Activated T-cell treated with anti-CD3 and anti-CD28 coated beads, Interleukin-2, amount 50 U/mL, for 24 hours (primary cell): ENCODE measurements at regions not wholly inside any gene's neighbourhood (a gene's known extent, or its start where the extent isn't known, plus 50 kb on each side); places are given as distances from the start of the nearest gene placed in this dataset.
"Not testable (repeated sequence)": the region's sequence is repeated elsewhere in the genome, so short reads cannot be mapped to it uniquely, and the experiment has no call there.

ENCODE experiments used
- DNase-seq: peaks from one replicate; pipeline ENCODE4 v3.0.0-alpha.2; 2020
- H3K27ac Mint-ChIP-seq: 2 replicates; pipeline ENCODE4 v1.8.0; 2020; ENCODE audit warnings: mild to moderate bottlenecking, mixed read lengths
- H3K27me3 Mint-ChIP-seq: 2 replicates; pipeline ENCODE4 v1.8.0; 2020; ENCODE audit warnings: mixed read lengths
- H3K36me3 Mint-ChIP-seq: 2 replicates; pipeline ENCODE4 v1.8.0; 2020; ENCODE audit warnings: low read depth, mixed read lengths
- H3K4me1 Mint-ChIP-seq: 2 replicates; pipeline ENCODE4 v1.8.0; 2020; ENCODE audit warnings: low read depth, mixed read lengths
- H3K4me3 Mint-ChIP-seq: 2 replicates; pipeline ENCODE4 v1.8.0; 2020; ENCODE audit warnings: mild to moderate bottlenecking, moderate library complexity, mixed read lengths
- H3K9me3 Mint-ChIP-seq: 2 replicates; pipeline ENCODE4 v1.8.0; 2020; ENCODE audit warnings: mixed read lengths

DNA sequence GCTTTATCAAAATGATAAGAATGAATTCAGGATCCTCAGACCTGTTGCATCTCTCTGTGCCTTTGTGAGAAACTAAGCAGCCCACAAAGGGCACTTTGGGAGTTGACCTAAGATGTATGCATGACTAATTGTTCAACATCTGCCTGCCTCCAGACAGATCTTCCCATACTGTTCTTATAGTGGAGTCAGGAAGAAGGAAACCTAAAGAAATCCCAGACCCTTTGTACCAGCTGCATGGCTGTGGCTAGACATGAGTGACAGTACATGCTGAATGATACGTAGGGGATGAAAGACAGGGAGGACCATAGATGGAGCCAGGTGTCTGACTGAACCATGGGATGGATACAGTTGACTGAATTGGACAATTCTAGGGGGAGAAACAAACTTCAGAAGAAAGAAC lies 148.7 kb upstream of the PCGF5 start:
- Mint-ChIP-seq H3K4me1 (no peaks in the 10 kb centered on the region), H3K27ac (no peak overlapping the region), H3K4me3 (no peak overlapping the region), H3K27me3 (no peaks in the 10 kb centered on the region), H3K36me3 (no peaks in the 10 kb centered on the region), H3K9me3 (no peaks in the 10 kb centered on the region)
- DNase-seq = no peak

DNA sequence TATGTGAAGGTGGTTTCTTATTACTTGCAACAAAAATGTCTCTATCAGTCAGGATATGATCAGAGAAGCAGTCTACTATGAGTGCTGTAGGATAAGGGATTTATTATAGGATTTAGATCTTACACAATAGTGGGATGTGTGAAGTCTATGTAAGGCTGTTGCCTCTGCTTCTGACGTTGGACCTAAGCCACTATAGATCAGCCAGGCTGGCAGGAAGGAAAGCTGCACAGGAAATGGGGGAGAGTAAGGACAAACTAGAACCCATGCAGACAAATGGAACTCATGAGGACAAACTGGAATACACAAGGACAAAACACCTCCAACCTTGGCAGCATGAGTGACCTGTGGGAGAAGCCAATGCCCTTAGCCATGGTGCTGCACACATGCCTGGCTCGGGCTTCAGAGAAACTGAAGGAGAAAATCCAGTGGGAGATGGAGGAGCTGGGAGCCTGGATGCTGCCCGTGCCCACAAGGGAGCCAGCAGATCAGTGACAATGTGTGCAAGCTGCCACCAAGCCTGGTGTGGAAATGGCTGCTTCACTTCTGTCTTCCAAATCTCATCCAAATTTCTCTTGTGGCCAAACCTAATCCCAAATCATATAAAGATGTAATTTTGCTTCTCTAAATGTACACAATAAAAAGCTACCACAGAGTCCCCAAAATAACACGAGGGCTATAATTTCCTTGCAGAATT lies 147.0 kb upstream of the PCGF5 start:
- no peak overlapping the region for H3K27ac Mint-ChIP-seq
- H3K9me3 Mint-ChIP-seq = no peaks in the 10 kb centered on the region
- no peak overlapping the region for H3K4me3 Mint-ChIP-seq
- H3K4me1 Mint-ChIP-seq = no peaks in the 10 kb centered on the region
- peaks cover 8% of the 10 kb centered on the region for H3K27me3 Mint-ChIP-seq
- no peak for DNase-seq
- H3K36me3 Mint-ChIP-seq = no peaks in the 10 kb centered on the region

DNA sequence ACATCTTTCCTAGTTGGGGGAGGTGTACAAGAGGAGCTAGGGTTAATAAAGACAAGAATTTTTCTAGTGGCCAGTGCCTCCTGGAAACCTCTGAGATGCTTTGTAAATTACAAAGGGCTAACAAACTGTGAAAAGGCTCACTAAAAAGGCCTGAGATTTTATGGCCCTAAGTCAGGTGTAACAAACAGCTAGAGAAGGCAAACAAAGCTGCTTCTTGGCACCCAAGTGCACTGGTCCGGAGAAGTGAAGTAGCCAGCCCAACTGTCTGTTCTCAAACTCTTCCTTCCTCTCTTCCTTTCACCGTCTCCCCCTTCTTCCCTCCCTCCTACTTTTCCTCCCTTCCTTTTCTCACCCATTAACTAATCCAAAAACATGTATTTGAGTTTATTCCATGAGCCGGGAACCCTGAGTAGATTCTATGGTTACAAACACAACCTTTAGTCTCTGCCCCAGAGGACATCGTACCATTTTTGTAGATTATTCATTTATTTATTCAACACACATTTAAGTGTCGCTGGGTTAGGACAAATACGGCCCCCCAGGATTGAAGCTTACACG lies 143.4 kb upstream of the PCGF5 start:
- Mint-ChIP-seq H3K27me3 (peaks cover 8% of the 10 kb centered on the region), H3K9me3 (no peaks in the 10 kb centered on the region), H3K4me3 (no peak overlapping the region), H3K36me3 (no peaks in the 10 kb centered on the region), H3K4me1 (no peaks in the 10 kb centered on the region), H3K27ac (no peak overlapping the region)
- no peak for DNase-seq

- no peak overlapping the region for H3K4me3 Mint-ChIP-seq
- no peak for DNase-seq
- no peak overlapping the region for H3K27ac Mint-ChIP-seq
- H3K4me1 Mint-ChIP-seq = no peaks in the 10 kb centered on the region
- H3K27me3 Mint-ChIP-seq = peaks cover 8% of the 10 kb centered on the region
- H3K36me3 Mint-ChIP-seq = no peaks in the 10 kb centered on the region
- H3K9me3 Mint-ChIP-seq = no peaks in the 10 kb centered on the region
These were observed 142.9 kb upstream of the PCGF5 start for GRCh38 chr10:91077549-91078071.

GRCh38 chr10:91080776-91081175 lies 139.7 kb upstream of the PCGF5 start:
- H3K36me3 Mint-ChIP-seq = no peaks in the 10 kb centered on the region
- H3K9me3 Mint-ChIP-seq = no peaks in the 10 kb centered on the region
- H3K27me3 Mint-ChIP-seq = peaks cover 8% of the 10 kb centered on the region
- no peak for DNase-seq
- no peak overlapping the region for H3K27ac Mint-ChIP-seq
- no peak overlapping the region for H3K4me3 Mint-ChIP-seq
- H3K4me1 Mint-ChIP-seq = peaks cover 1% of the 10 kb centered on the region

- Mint-ChIP-seq H3K4me3 (no peak overlapping the region), H3K4me1 (peaks cover 1% of the 10 kb centered on the region), H3K36me3 (no peaks in the 10 kb centered on the region), H3K27me3 (peaks cover 2% of the 10 kb centered on the region), H3K27ac (no peak overlapping the region), H3K9me3 (no peaks in the 10 kb centered on the region)
- DNase-seq = no peak
These were observed 138.0 kb upstream of the PCGF5 start for GRCh38 chr10:91082447-91082846.

- H3K9me3 Mint-ChIP-seq = no peaks in the 10 kb centered on the region
- no peaks in the 10 kb centered on the region for H3K36me3 Mint-ChIP-seq
- no peak overlapping the region for H3K27ac Mint-ChIP-seq
- H3K4me1 Mint-ChIP-seq = no peaks in the 10 kb centered on the region
- H3K27me3 Mint-ChIP-seq = no peaks in the 10 kb centered on the region
- DNase-seq = no peak
- no peak overlapping the region for H3K4me3 Mint-ChIP-seq
These were observed 131.9 kb upstream of the PCGF5 start for GRCh38 chr10:91088300-91089140.

DNA sequence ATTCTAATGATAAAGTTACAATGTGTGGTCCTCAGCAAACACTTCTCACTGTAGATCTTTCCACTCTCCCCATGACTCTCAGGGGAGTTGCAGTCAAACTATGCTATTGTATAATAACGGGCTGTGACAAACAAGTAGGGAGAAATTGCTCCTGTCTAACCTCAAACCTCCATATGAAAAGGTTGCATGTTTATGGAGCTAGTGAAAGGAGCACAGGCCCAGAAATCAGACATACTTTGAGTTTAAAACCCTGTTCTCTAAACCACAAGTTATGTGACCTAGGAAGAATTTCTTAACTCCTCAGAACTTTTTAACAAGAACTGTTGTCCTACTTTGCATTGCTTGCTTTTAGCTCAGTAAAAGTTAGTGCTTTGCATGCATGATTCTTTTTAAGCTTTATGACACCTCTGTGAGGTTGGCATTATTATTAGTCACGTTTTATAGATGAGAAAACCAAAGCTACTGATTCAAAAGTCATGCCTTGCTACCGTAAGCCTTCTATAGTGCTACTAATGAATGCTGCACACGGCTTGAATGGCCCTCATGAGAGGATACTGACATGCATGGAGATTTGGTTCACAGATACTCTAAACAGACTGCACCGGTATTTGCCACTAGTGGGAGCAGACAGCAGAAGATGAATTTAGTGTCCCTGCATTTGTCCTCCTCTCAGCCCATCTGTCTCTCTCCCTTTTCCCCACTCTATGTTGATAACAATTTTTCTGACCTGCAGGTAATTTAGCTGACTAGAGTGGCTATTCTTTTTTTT lies 129.5 kb upstream of the PCGF5 start:
- Mint-ChIP-seq H3K4me3 (no peak overlapping the region), H3K27me3 (no peaks in the 10 kb centered on the region), H3K36me3 (no peaks in the 10 kb centered on the region), H3K27ac (no peak overlapping the region), H3K9me3 (peaks cover 9% of the 10 kb centered on the region), H3K4me1 (peaks cover 4% of the 10 kb centered on the region)
- DNase-seq = no peak

DNA sequence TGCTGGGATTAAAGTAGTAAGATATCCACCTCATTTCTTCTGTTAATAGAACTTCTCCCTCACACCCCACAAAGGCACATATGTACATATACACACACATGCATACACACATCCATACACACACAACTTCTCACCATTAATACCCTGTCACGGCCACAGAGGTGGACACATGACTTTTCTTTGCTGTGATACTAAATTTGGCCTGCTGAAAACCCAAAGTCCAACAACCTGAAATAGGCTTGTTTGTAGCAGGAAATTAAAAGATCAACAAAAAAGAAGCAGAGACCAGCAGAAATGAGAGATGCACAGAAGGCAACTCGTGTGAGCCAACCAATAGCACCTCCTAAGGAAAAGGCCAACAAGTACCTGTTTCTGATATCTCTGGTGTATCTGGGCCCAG lies 128.7 kb upstream of the PCGF5 start:
- H3K36me3 Mint-ChIP-seq = no peaks in the 10 kb centered on the region
- no peak overlapping the region for H3K4me3 Mint-ChIP-seq
- peaks cover 8% of the 10 kb centered on the region for H3K4me1 Mint-ChIP-seq
- H3K27ac Mint-ChIP-seq = no peak overlapping the region
- no peaks in the 10 kb centered on the region for H3K27me3 Mint-ChIP-seq
- DNase-seq = no peak
- peaks cover 12% of the 10 kb centered on the region for H3K9me3 Mint-ChIP-seq

- DNase-seq = no peak
- Mint-ChIP-seq H3K36me3 (peaks cover 6% of the 10 kb centered on the region), H3K4me1 (peaks cover 8% of the 10 kb centered on the region), H3K9me3 (peaks cover 23% of the 10 kb centered on the region), H3K4me3 (no peak overlapping the region), H3K27ac (no peak overlapping the region), H3K27me3 (no peaks in the 10 kb centered on the region)
These were observed 124.2 kb upstream of the PCGF5 start for GRCh38 chr10:91096274-91096673.

DNA sequence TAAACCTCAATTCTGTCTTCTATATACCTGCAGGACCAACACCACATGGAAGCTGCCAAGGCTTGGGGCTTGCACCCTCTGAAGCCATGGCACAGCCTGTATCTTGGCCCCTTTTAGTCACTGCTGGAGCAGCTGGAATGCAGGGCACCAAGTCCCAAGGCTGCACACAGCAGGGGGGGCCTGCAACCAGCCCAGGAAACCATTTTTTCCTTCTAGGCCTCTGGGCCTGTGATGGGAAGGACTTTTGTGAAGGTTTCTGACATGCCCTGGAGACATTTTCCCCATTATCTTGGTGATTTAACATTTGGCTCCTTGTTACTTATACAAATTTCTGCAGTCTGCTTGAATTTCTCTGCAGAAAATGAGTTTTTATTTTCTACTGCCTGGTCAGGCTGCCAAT lies 123.2 kb upstream of the PCGF5 start:
- Mint-ChIP-seq H3K27ac (no peak overlapping the region), H3K27me3 (no peaks in the 10 kb centered on the region), H3K4me3 (no peak overlapping the region), H3K4me1 (peaks cover 8% of the 10 kb centered on the region), H3K9me3 (peaks cover 23% of the 10 kb centered on the region), H3K36me3 (peaks cover 6% of the 10 kb centered on the region)
- no peak for DNase-seq

DNA sequence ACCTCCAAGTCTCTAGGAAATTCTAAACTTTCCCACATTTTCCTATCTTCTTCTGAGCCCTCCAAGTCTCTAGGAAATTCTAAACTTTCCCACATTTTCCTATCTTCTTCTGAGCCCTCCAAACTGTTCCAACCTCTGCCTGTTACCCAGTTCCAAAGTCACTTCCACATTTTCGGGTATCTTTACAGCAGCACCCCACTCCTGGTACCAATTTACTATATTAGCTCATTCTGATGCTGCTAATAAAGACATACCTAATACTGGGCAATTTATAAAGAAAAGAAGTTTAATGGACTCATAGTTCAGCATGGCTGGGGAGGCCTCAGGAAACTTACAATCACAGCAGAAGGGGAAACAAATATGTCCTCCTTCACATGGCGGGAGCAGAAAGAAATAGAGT lies 122.4 kb upstream of the PCGF5 start:
- not testable (repeated sequence) for H3K27ac Mint-ChIP-seq, DNase-seq, H3K4me3 Mint-ChIP-seq, H3K4me1 Mint-ChIP-seq, H3K36me3 Mint-ChIP-seq, H3K27me3 Mint-ChIP-seq
- H3K9me3 Mint-ChIP-seq = peaks cover 23% of the 10 kb centered on the region

DNA sequence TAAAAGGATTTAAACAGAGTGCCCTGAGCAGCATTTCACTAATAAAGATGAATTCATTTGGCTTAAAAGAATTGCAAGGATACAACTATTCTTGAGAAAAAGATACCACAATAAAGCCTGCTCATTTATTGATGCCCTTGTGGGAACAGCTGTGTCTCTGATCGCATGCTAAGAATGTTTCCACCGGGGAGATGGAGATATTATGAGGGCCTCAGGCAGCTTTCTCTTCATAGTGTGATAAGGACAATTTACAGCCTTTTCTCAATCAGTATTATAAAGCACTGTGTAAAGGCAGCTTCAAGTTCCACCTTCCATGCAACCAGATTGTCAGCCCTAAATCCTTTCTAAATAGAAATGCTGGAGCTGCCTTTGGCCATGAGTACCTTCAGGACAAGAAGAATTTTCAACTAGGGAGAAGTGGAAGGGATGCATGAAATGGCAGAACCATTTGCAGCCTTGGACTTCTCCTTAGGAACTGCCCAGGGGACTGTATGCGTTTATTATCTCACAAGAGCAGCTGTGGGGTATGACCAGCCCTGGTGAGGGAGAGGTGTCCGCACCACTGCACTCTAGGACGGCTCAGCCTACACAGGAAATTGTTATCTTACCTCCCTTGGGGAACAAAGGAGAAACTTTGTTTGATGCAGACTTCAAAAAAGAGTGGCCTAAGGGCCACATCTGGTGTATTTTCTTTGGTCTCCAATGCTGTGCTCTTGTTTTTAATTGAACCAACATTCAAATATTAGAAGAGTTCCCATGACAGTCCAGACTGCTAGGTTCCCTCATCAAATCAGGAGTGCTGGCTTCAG lies 116.9 kb upstream of the PCGF5 start:
- DNase-seq = no peak
- Mint-ChIP-seq H3K27ac (no peak overlapping the region), H3K4me3 (no peak overlapping the region), H3K27me3 (no peaks in the 10 kb centered on the region), H3K9me3 (no peaks in the 10 kb centered on the region), H3K36me3 (no peaks in the 10 kb centered on the region), H3K4me1 (peaks cover 2% of the 10 kb centered on the region)
